Esophagus muscularis mucosa (tissue), 4 donors: ENCODE measurements at regions not wholly inside any gene's neighbourhood (a gene's known extent, or its start where the extent isn't known, plus 50 kb on each side); places are given as distances from the start of the nearest gene placed in this dataset.

Source experiments
- EP300 ChIP-seq: sonication (generic); formaldehyde crosslinking; IDR thresholded peaks from one replicate; pipeline ENCODE4 v1.6.1; 2017; ENCODE audit warnings: antibody characterized with exemption
- POLR2A ChIP-seq: fragments of 450-650 bp; IDR thresholded peaks from one replicate; pipeline ENCODE4 v1.6.1; 2017; ENCODE audit warnings: antibody characterized with exemption, moderate library complexity, mild to moderate bottlenecking, low read depth
- POLR2AphosphoS5 ChIP-seq, 2 donors: sonication (generic); formaldehyde crosslinking; IDR thresholded peaks; one replicate each; pipeline ENCODE4 v1.6.1; 2017; ENCODE audit warnings: antibody characterized with exemption in 2 of 2
- TF ChIP-seq, protein P1 (sequence below), 3 experiments: fragments of 200-600 bp in 2 of 3; fragments of 450-650 bp in 1 of 3; sonication (generic) in 2 of 3; IDR thresholded peaks; one replicate each; pipeline ENCODE4 v1.5.1; 2017 to 2019; ENCODE audit warnings: antibody characterized with exemption in 3 of 3, mild to moderate bottlenecking in 2 of 3, moderate library complexity in 1 of 3

DNA sequence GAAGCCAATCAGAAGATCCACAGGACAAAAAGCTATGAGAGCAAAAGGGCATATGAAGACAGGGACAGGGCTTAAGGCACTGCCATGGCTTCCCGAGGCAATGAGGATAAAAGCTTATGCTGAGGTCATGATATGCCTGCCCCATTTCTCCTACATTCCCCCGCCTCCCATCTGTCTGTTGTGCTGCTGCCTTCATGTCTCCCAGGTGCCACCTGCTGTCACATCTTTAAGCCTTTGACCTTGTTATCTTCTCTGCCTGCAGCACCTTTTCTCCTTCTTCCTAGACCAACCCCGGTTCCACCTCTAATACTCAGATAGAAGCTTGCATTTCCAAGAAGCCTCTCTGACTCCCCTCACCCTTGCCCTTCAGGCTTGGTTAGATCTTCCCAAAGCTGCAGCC, 213.8 kb downstream of the ARRDC4 start:
- TF ChIP-seq, protein P1, sequence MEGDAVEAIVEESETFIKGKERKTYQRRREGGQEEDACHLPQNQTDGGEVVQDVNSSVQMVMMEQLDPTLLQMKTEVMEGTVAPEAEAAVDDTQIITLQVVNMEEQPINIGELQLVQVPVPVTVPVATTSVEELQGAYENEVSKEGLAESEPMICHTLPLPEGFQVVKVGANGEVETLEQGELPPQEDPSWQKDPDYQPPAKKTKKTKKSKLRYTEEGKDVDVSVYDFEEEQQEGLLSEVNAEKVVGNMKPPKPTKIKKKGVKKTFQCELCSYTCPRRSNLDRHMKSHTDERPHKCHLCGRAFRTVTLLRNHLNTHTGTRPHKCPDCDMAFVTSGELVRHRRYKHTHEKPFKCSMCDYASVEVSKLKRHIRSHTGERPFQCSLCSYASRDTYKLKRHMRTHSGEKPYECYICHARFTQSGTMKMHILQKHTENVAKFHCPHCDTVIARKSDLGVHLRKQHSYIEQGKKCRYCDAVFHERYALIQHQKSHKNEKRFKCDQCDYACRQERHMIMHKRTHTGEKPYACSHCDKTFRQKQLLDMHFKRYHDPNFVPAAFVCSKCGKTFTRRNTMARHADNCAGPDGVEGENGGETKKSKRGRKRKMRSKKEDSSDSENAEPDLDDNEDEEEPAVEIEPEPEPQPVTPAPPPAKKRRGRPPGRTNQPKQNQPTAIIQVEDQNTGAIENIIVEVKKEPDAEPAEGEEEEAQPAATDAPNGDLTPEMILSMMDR (IDR thresholded peaks at IDR 0.05): no peak
- TF ChIP-seq EP300: no peak
- no peak for TF ChIP-seq POLR2A
- TF ChIP-seq POLR2AphosphoS5 (IDR thresholded peaks at IDR 0.05): no peak
